HG03280 (cell line): ENCODE measurements at regions not wholly inside any gene's neighbourhood (a gene's known extent, or its start where the extent isn't known, plus 50 kb on each side); places are given as distances from the start of the nearest gene placed in this dataset.
"Not testable (repeated sequence)": the region's sequence is repeated elsewhere in the genome, so short reads cannot be mapped to it uniquely, and the experiment has no call there.

Source experiments
- ATAC-seq: cut with Tn5 transposase; IDR thresholded peaks from one replicate; pipeline ENCODE4 v1.9.1; 2021; ENCODE audit warnings: mild to moderate bottlenecking, moderate library complexity; ENCODE audit not compliant: unreplicated experiment

DNA sequence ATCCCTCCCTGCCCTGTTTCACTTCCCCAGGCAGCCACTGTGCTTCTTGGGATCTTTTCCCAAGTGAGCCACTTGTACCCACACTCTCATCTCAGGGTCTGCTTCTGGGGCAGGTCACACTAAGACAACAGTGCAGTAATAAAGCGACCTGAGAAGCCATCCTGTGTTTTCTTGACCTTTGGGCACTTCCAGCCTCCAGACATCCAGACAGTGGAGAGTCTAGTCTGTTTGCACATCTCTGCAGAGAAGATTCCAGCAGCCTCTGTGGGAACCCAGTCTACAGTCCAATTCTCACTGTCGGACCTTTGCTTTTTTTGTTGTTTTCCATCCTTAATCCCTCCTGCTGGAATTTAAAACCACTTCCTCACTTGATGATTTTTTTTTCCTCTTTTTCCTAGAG, 50.3 kb upstream of the ATP6AP2 start:
- no peak for ATAC-seq

DNA sequence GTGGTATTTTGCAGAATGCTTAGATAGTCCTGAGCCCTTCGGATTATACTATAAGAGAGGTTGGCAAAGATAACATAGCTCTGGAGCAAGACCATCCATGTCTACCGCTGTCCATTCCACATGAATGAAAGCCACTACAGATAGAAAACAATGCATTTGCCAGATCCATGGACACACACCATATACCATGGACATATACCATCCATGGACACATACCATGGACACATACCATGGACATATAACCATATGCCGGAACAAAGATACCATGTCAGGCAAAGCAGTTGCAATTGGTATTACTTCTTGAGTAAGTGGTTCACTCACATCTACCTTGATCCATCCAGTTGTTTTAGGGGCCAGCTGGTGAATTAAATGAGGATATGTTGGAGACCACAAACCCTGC, 53.2 kb upstream of the ATP6AP2 start:
- ATAC-seq, result no peak

DNA sequence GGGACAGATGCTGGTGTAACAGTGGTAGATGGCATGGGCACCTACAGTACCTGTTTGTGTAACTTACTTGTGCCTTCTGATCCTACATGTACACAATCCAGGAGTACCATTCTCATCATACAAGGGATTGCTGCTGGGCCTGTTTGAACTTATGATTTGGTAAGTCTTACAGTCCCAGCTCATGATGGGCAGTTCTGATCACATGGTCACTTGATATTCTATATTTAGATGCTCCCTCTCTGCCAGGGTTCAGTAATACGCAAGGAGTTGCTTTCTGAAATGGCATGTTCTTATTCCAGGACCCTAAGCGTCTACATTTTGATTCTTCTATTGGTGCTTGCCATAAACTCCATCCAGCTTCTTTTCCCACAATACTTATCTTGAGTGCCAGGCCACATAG, 54.4 kb upstream of the ATP6AP2 start:
- no peak for ATAC-seq

DNA sequence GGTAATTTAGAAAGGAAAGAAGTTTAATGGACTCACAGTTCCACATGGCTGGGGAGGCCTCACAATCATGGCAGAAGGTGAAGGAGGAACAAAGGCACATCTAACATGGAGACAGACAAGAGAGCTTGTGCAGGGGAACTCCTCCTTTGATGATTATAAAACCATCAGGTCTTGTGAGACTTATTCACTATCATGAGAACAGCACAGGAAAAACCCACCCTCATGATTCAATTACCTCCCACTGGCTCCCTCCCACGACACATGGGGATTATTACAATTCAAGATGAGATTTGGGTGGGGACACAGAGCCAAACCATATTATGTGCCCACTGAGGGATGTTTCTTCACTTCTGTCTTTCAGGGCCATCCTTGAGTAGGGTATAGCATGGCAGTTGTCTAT, 54.9 kb upstream of the ATP6AP2 start:
- ATAC-seq, result not testable (repeated sequence)

DNA sequence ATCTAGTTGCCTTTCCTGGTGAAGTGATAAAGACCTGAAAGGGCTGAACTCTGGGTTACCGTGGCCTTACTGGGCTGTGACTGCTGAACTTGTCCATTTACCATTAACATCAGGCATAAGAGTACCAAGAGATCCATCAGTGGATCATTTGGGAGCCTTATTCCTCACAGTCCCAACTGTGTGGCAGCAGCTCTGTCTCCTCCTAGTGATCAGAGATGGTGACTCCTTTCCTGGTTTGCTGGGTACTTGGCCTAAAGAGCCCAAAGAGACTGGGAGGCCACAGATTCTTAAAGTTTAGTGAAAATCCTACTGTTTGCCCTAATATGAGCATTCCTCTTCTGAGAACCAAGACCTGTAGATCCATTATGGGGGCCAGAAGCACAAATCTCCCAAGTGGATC, 56.3 kb upstream of the ATP6AP2 start:
- no peak for ATAC-seq

DNA sequence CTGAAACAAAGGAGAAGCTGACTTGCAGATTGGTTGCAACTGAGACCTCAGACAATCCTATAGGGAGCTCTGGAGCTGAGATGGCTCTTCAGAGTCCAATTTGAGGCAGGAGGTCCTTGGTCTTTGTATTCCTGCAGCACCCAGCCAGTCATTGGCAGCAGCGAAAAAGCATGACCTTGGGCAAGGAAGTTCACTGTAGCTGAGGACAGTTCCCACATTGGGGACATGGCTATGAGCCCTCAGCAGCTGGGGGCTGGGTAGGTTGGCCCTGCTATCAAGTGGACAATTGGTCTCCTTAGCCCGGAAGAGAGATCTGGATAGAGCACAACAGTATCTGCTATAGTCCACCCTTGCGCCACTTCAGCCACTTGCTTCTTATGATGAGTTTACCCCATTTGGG, 56.9 kb upstream of the ATP6AP2 start:
- no peak for ATAC-seq

DNA sequence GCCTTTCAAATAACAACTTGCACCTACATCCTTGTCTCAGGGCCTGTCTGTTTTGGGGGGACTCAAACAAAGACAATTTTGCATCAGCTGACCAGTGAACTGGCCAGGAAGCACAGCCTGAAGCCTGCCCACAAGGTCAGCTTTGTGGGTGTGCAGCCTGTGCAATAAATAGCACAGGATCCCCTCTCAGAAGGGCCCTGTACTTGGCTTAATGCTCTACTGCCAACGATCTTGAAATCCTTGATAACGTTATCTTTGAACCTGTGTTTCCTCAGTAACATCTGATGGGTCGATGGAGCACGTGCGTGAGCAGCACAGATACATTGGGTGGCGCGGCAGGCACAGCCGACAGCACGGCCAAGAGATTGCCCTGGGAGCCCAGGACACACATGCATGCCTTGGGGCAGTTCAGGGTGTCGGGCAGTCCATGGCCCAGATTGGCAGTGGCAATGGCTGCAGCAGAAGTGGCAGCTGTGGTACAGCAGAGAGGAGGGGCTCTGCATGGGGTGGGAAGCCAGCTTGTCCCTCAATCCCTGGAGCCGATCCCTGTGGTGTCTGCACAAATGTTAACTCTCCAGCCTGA, 58.8 kb upstream of the ATP6AP2 start:
- no peak for ATAC-seq

DNA sequence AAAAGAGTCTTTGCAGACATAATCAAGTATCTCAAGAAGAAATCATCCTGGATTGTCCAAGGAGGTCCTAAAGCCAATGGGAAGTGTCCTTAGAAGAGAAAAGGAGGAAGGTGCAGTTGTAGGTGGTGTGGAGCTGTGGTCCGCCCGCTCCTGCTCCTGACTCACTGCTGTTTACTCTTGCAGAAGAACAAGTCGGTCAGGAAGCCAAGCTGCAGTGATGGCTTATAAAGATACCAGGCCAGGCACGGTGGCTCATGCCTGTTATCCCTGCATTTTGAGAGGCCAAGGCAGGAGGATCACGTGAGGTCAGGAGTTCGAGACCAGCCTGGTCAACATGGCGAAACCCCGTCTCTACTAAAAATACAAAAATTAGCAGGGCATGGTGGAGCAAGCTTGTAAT, 66.4 kb upstream of the ATP6AP2 start:
- no peak for ATAC-seq

DNA sequence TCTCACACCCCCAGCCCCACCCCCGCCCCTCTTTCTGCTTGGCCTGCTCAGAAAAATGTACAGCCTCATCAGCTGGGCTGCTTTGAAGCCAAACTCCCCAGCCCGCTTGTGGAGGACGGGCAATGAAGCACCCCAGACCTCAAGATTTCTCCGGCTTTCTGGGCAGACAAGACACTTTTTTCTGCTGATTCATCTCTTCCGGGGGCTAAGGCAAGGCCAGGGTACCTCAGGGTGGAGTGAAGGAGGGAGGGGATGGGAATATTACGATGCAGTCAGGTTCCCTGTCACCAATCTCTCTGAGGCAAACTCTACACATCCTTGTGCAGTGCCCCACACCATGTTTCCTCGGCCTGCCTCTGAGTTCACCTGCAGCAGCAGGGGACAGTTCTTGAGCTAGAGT, 66.9 kb upstream of the ATP6AP2 start:
- ATAC-seq, result no peak

DNA sequence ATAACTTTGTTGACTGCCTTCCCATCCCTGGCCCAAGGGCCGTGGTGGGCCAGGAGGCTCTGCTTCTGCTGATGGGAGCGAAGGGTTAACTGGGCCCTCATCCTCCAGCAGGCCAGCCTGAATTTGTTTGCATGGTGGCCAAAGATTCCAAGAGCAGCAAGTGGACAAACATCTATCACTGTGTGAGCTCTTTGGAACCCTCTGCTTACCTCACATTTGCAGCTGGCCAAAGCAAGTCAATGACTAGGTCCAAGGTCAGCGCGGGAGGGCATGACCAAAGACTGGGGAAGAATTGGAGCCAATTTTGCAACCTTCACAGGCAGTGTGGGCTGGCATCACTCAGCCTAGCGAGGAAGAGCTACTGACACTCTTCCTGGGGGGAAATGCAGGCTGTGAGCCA, 67.8 kb upstream of the ATP6AP2 start:
- no peak for ATAC-seq

DNA sequence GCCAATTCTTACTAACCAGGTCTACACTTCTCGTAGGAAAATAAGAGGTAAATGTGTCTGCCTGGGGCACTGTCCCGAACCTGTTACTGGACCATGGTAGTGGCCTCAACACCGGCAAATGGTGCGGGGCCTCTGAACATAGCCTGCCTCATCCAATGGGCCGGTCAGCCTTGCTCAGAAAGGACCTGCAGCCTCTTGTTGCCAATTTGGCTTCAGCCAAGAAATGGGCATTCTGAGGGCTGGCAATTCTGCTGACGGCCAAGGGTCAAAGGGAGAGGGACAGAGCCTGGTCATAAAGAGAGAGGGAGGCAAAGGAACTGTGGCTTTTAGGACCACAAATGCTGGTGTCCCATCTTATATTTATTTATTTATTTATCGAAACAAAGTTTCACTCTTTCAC, 69.5 kb upstream of the ATP6AP2 start:
- no peak for ATAC-seq

DNA sequence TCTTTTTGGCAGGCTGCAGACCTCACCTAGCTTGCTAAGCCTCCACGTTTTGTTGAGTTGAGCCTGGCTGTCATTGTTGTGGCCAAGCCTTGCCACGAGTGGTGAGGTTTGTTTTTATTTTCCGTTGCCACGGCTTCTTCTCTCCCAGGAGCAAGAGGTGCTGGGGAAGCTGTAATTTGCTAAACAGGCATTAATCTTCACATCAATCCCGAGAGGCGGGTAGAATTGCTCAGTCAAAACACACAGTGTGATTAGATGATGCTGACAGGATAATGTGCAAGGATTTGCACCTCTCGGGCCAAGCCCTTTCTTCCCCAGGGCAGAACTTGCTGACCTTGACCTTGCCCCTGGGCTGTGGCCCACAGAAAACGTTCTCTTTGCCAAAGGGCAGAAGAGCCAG, 72.2 kb upstream of the ATP6AP2 start:
- ATAC-seq, result no peak

DNA sequence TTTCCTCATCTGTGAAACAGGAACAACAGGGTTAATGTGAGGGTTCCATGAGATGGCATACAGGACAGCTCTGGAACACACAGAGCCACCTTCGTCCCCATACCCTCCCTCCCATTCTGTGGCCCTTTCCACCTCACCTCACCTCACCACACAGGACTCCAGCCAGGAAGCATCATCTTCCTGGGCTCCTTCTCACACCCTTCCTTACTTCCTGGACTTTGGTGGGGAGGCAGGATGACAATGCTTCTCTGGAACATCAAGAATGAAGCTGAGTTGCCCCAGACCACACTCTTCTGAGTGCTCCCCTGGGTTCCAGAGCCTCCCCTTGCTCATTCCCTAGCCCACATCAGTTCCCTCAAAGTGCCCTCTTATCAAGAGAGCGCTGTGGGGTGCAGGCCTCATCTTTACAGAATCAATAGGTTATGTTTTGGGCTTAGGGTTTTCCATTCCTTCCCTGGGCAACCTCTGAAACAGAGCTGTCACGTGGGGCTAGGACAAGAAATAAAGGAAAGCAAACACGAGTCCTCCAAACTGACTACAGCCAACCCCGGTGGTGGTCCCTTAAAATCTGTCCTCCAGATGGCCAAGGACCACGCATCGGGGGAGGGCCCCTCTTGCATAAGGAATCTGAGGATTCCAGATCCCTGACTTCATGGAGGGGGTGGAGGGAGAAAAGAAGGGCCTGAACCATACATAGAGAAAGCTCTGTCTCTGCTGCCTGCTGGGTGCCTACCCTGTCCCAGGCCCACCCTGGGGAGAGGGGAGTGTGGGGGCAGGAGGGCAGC, 74.4 kb upstream of the ATP6AP2 start:
- ATAC-seq, result no peak

DNA sequence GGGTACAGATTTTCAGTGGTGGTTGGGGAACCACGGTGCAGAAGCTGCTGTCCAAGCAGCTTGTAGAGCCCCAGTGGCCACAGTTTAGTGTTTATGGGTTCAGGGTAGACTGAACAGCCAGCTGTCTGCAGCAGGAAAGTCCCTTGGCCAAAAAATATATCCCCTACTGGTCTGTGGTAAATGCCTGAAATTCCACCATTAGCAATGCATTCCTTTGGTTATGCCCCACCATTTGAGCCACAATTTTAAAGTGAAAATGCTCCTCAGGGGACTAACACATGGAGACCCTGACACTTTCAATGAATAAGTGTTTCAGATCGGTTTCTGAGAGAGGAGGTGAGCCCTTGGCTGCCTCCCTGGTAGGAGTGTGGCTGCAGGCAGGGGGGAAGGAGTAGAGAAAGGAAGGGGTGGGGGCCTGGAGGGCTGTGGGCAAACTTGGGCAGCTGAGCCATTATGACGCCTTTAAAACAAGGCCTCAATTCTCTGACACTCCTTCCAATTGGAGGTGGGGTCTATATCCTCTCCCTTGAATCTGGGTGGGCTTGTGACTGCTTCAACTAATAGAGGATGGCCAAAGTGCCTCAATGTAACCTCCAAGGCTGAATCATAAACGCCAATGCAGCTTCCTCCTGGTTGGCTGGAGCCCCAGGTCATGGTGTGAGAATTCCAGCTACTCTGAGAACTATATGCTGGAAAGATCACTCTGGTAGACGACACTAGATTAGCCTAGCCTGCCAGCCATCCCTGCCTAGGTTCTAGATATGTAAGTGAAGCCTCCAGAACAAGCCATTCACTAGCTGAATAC, 75.8 kb upstream of the ATP6AP2 start:
- ATAC-seq, result no peak

DNA sequence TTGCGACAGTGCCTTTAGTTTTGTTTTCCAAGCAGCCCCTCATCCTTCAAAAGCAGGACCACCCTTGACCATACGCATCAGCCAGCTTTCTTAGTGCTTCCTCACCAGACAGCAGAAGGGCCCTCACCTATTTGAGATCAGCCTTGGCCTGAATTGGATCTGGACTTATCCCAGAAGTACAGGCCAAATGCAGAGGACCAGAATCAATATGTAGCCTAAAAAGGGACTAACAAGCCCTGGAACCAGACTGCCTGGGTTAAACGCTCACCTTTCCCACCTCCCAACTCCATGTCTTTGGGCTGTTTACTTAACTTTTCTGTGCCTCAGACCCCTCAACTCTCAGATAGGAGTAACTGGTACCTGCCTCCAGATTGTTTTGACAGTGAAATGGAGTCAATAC, 77.7 kb upstream of the ATP6AP2 start:
- no peak for ATAC-seq

DNA sequence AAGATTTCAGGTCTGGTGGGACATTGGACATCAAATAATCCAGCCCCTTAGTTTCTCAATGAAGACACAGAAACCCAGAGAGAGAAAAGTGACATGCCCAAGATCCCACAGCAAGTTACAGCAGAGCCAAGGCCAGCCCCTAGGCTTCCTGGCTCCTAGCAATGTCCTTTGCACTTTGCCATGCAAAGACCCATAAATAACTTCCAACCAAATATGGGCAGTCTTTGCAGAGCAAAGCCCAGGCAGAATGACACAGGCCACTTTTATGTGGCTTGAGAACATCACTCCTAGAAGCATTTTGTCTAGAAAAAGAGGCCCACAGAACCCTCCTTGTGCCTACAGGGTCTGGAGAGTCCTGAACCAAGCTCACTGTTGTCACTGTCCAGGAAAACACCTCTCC, 78.1 kb upstream of the ATP6AP2 start:
- ATAC-seq, result no peak

DNA sequence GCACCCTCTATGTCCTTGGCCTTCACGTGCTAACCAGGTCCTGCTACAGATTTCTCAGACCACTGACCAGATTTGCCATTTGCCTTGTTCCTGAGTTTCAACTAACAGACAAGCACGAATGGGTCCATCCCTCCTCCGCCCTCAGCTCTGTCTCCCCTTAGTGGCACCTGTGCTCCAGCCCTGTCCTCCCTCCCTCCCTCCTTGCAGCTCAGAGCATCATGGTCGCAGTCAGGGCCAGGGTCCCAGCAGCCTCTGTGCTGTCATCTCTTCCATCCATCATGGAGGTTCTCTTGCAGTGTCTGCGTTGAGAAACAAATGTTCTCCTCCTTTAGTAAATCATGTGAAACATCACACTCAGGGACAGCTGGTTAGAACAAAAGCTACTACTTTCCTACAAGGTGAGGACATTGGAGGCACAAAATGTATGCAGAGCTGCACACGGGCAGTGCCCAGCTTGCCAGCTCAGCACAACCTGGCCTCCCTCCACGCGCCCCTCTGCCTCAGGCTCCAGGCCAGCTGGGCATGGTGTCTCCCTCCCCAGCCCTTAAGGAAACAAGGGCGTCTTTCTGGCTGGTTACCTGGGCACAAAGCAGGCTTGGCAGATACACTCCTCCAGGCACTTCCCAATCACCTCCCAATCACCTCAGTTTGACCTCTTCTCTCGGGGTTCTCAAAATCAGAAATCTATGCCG, 79.5 kb upstream of the ATP6AP2 start:
- ATAC-seq, result no peak

DNA sequence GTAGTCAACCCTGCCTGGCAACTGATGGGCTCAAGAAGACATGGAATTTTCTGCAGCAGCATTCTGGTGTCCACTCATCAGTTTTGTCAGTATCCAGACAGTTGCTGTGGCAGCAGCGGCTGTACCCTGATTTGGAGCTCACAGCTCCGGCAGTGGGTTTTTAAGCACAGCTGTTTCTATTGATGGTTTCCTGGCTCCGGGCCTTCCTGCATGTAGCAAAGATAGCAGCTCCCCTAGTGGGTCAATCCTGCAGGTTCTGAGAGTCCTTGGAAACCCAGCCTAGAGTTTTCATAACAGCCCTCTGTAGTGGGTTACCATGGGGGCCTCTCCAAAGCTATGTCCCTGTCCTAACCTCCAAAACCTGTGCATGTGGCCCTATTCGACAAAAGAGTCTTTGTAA, 84.0 kb upstream of the ATP6AP2 start:
- no peak for ATAC-seq

DNA sequence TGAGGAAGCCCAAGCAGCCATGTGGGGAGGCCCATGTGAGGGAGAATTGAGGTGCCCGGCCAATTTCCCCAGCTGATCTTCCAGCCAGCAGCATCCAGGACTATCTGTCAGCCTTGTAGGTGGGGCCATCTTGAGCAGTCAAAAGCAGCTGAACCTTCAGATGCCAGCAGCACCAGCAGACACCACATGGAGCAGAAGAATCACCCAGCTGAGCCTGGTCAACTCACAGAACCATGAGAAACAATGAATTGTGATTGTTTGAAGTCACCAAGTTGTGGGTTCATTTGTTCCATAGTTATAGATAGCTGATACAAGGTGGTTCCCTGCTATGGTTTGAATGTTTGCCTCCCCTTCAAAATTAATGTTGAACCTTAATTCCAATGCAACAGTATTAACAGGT, 85.1 kb upstream of the ATP6AP2 start:
- no peak for ATAC-seq

DNA sequence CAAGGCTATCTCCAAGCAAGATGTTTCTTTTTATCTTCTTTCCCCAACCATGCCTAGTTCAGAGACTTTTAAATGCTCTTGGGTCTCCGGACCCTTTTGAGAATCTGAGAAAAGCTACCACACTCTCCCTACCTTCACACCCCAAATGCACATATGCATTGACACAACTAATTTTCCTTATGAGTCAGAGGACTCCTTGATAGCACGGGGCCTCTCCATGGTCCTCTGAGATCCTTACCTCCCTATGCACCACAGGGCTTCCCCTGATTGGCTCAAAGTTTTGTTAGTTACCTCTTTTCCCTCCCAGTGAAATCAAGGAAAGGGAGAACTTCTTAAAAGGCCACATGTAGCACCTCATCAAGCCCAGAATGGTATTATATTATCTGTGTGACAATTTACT, 86.8 kb upstream of the ATP6AP2 start:
- no peak for ATAC-seq

DNA sequence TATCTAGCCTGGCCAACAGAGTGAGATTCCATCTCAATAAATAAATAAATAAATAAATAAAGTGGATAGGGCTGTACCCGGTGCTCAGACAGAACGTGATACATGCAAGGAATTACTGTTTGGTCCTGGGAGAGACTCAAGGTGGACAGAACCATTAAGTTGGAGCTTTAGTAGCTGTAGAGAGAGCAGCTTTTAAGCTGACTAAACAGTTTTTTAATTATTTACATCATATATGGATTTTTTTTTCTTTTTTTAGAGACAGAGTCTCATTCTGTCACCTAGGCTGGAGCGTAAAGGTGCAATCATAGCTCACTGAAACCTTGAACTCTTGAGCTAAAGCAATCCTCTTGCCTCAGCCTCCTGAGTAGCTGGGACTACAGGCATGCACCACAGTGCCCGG, 92.5 kb upstream of the ATP6AP2 start:
- ATAC-seq, result no peak

DNA sequence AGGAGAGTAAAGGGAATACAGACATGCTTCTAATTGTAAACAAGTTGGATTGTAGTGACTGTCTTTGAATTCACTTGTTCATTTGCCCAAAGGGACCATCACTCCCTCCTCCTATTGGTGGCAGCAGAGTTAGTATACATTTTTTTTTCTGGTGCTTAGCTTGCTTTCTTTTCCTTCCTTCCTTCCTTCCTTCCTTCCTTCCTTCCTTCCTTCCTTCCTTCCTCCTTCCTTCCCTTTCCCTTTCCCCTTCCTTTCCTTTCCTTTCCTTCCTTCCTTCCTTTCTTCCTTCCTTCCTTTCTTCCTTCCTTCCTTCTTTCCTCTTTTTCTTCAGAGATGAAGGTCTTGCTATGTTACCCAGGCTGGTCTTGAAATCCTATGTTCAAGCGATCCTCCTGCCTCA, 94.8 kb upstream of the ATP6AP2 start:
- no peak for ATAC-seq
